ENCODE measurements at regions not wholly inside any gene's neighbourhood (a gene's known extent, or its start where the extent isn't known, plus 50 kb on each side); places are given as distances from the start of the nearest gene placed in this dataset.
A peak's percentile ranks its signal among the peaks of the same experiment; 100 is the strongest.

DNA sequence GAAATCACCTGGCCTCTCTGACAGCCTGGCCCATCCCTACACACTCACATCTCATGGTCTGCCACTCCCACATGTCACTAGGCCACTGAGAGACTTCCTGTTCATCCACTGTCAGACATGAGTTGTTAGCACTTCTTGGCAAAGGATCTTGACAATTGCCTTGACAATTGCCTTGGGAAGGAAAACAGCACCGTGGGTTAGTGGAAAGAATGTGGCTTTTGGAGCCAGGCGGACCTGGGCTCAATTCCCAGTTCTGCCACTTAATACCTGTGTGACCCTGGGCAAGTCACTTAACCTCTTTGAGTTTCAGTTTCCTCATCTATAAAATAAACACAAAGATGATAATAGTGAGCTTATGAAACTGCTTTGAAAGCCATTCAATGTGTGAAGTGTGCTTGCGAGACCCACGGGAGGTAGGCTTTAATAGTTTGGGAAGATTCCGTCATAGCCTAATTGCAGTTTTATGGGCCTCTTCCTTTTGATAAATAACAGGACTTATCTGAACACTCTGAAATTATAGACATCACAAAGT is 250.4 kb downstream of the C12orf75 start:
- no peaks in the 10 kb centered on the region for H3K27me3 ChIP-seq (ENCODE audit: insufficient read depth, low read length)
- H3K4me1 ChIP-seq (ENCODE audit: control insufficient read depth in 1 of 2, insufficient read depth in 2 of 2, low read length in 2 of 2) = peaks cover 2 to 14% of the 10 kb centered on the region in 2 experiments; a peak in 2 of 4 replicates
- no peaks in the 10 kb centered on the region for H3K9me2 ChIP-seq (ENCODE audit: insufficient read depth)
- no peaks in the 10 kb centered on the region for H4K20me1 ChIP-seq (ENCODE audit: insufficient read depth)
- RAD21 ChIA-PET (ENCODE audit: low non-redundant PET in 1 of 2, low total read pairs in 2 of 2, uncharacterized antibody in 2 of 2, unreplicated experiment in 2 of 2) = interaction anchor here in 1 of 2 experiments (0.6 kb wide), 1 partner anchor 151 kb away, joined by 3 read pairs; no protein-coding TSS in a partner anchor
- no peak overlapping the region for H3K9ac ChIP-seq (ENCODE audit: low read length)
- no TSS peak for BruUV-seq (replicated peaks)
- no peak overlapping the region for H2AFZ ChIP-seq (ENCODE audit: low read depth, low read length, poor library complexity, severe bottlenecking)
- no peak overlapping the region for H3K27ac ChIP-seq (ENCODE audit: low read depth, low read length)
- no peaks in the 10 kb centered on the region for H3K79me2 ChIP-seq (ENCODE audit: insufficient read depth, low read length)
- POLR2A ChIA-PET = no interaction called here
- DNase-seq (ENCODE audit: low read depth, low spot score) (peak; percentile 8), ATAC-seq (no peak)
- H3K36me3 ChIP-seq (ENCODE audit: control insufficient read depth in 1 of 2, insufficient read depth in 2 of 2, low read length in 2 of 2) = no peaks in the 10 kb centered on the region
- intact Hi-C loops (cut with micrococcal nuclease) = no loop called here
- no peak overlapping the region for H3K4me3 ChIP-seq (replicated peaks in 1 of 2; ENCODE audit: low read depth in 1 of 2, low read length in 2 of 2)
- CTCF ChIA-PET = no interaction called here
- peak overlapping the region; percentile 23; the same call in 1 of the 2 replicates for H3K4me2 ChIP-seq (ENCODE audit: low read length)
- 0 out of 2 replicates have a peak, but pooled peaks have one; percentile 10 for TF ChIP-seq SP1 (IDR thresholded peaks at IDR 0.05; ENCODE audit: low read depth)
- TF ChIP-seq CBX3 (IDR thresholded peaks at IDR 0.05; ENCODE audit: low read depth) = 0 out of 2 replicates have a peak, but pooled peaks have one; percentile 39
- TF ChIP-seq TCF7L2 (IDR thresholded peaks at IDR 0.05; ENCODE audit: borderline replicate concordance, extremely low read depth, insufficient read depth, insufficient read length) = no peak
- TF ChIP-seq YY1 (IDR thresholded peaks at IDR 0.05; ENCODE audit: extremely low read depth, insufficient replicate concordance, low read depth, low read length) = no peak
- TF ChIP-seq SRF (IDR thresholded peaks at IDR 0.05; ENCODE audit: low read depth) = no peak
- no peaks in the 10 kb centered on the region for H3K9me3 ChIP-seq (ENCODE audit: control insufficient read depth in 1 of 2, insufficient read depth in 1 of 2, low read depth in 1 of 2, low read length in 2 of 2)

DNA sequence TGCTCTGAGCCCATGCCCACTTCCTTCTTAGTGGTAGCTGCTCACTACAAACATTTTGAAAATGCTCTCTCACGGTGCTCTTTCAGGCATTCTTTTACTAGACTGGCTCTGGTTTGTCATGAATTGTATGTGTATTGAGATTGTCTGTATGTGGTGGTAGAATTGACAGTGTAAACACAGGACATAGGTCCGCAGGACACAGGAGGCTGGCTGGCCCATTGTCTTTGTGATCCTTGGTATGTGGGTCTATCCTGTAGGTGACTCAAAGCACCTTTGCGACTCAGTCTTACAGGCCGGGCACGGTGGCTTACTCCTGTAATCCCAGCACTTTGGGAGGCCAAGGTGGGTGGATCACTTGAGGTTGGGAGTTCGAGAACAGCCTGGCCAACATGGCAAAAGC is 250.9 kb downstream of the C12orf75 start:
- Histone ChIP-seq H3K4me1 (ENCODE audit: control insufficient read depth in 1 of 2, insufficient read depth in 2 of 2, low read length in 2 of 2) (peaks cover 2 to 14% of the 10 kb centered on the region in 2 experiments; a peak in 2 of 4 replicates), H2AFZ (ENCODE audit: low read depth, low read length, poor library complexity, severe bottlenecking) (no peak overlapping the region), H3K27ac (ENCODE audit: low read depth, low read length) (no peak overlapping the region), H3K4me2 (ENCODE audit: low read length) (no peak overlapping the region), H3K4me3 (replicated peaks in 1 of 2; ENCODE audit: low read depth in 1 of 2, low read length in 2 of 2) (no peak overlapping the region), H3K9me2 (ENCODE audit: insufficient read depth) (no peaks in the 10 kb centered on the region), H3K27me3 (ENCODE audit: insufficient read depth, low read length) (no peaks in the 10 kb centered on the region), H3K36me3 (ENCODE audit: control insufficient read depth in 1 of 2, insufficient read depth in 2 of 2, low read length in 2 of 2) (no peaks in the 10 kb centered on the region), H3K9ac (ENCODE audit: low read length) (no peak overlapping the region), H3K79me2 (ENCODE audit: insufficient read depth, low read length) (no peaks in the 10 kb centered on the region), H4K20me1 (ENCODE audit: insufficient read depth) (no peaks in the 10 kb centered on the region), H3K9me3 (ENCODE audit: control insufficient read depth in 1 of 2, insufficient read depth in 1 of 2, low read depth in 1 of 2, low read length in 2 of 2) (no peaks in the 10 kb centered on the region)
- intact Hi-C loops (cut with micrococcal nuclease) = no loop called here
- RAD21 ChIA-PET (ENCODE audit: low non-redundant PET in 1 of 2, low total read pairs in 2 of 2, uncharacterized antibody in 2 of 2, unreplicated experiment in 2 of 2) = interaction anchor here in 1 of 2 experiments (0.6 kb wide), 1 partner anchor 151 kb away, joined by 3 read pairs; no protein-coding TSS in a partner anchor
- DNase-seq (ENCODE audit: low read depth, low spot score) (no peak), ATAC-seq (no peak)
- no TSS peak for BruUV-seq (replicated peaks)
- POLR2A ChIA-PET = no interaction called here
- CTCF ChIA-PET = no interaction called here
- TF ChIP-seq, protein P1, sequence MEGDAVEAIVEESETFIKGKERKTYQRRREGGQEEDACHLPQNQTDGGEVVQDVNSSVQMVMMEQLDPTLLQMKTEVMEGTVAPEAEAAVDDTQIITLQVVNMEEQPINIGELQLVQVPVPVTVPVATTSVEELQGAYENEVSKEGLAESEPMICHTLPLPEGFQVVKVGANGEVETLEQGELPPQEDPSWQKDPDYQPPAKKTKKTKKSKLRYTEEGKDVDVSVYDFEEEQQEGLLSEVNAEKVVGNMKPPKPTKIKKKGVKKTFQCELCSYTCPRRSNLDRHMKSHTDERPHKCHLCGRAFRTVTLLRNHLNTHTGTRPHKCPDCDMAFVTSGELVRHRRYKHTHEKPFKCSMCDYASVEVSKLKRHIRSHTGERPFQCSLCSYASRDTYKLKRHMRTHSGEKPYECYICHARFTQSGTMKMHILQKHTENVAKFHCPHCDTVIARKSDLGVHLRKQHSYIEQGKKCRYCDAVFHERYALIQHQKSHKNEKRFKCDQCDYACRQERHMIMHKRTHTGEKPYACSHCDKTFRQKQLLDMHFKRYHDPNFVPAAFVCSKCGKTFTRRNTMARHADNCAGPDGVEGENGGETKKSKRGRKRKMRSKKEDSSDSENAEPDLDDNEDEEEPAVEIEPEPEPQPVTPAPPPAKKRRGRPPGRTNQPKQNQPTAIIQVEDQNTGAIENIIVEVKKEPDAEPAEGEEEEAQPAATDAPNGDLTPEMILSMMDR (IDR thresholded peaks at IDR 0.05 in 2 of 3, conservative IDR thresholded peaks at IDR 0.05 in 1 of 3; ENCODE audit: borderline replicate concordance in 1 of 3, insufficient read depth in 1 of 3, low read depth in 2 of 3, low read length in 2 of 3) = no peak
- TF ChIP-seq EZH2phosphoT487 (IDR thresholded peaks at IDR 0.05; ENCODE audit: borderline replicate concordance) (no peak), EGR1 (IDR thresholded peaks at IDR 0.05; ENCODE audit: low read depth) (no peak), RAD21 (IDR thresholded peaks at IDR 0.05; ENCODE audit: low read depth) (no peak), CEBPB (IDR thresholded peaks at IDR 0.05; ENCODE audit: low read depth) (no peak), EZH2 (IDR thresholded peaks at IDR 0.05) (no peak), FOSL1 (IDR thresholded peaks at IDR 0.05; ENCODE audit: low read depth) (no peak), SIN3A (IDR thresholded peaks at IDR 0.05; ENCODE audit: low read depth) (no peak), SP1 (IDR thresholded peaks at IDR 0.05; ENCODE audit: low read depth) (no peak), JUND (IDR thresholded peaks at IDR 0.05) (no peak), TCF7L2 (IDR thresholded peaks at IDR 0.05; ENCODE audit: borderline replicate concordance, extremely low read depth, insufficient read depth, insufficient read length) (no peak), ELF1 (IDR thresholded peaks at IDR 0.05; ENCODE audit: borderline replicate concordance, low read depth) (no peak), ZNF274 (IDR thresholded peaks at IDR 0.05; ENCODE audit: low read depth, low read length) (no peak), POLR2A (IDR thresholded peaks at IDR 0.05; ENCODE audit: borderline replicate concordance, extremely low read depth, insufficient read depth, insufficient read length) (no peak), ZFX (IDR thresholded peaks at IDR 0.05) (no peak)
- TF ChIP-seq, protein P2, sequence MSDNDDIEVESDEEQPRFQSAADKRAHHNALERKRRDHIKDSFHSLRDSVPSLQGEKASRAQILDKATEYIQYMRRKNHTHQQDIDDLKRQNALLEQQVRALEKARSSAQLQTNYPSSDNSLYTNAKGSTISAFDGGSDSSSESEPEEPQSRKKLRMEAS (IDR thresholded peaks at IDR 0.05) = no peak
- TF ChIP-seq, protein P3, sequence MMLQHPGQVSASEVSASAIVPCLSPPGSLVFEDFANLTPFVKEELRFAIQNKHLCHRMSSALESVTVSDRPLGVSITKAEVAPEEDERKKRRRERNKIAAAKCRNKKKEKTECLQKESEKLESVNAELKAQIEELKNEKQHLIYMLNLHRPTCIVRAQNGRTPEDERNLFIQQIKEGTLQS (IDR thresholded peaks at IDR 0.05) = no peak
